ENCODE measurements at regions not wholly inside any gene's neighbourhood (a gene's known extent, or its start where the extent isn't known, plus 50 kb on each side); places are given as distances from the start of the nearest gene placed in this dataset.

DNA sequence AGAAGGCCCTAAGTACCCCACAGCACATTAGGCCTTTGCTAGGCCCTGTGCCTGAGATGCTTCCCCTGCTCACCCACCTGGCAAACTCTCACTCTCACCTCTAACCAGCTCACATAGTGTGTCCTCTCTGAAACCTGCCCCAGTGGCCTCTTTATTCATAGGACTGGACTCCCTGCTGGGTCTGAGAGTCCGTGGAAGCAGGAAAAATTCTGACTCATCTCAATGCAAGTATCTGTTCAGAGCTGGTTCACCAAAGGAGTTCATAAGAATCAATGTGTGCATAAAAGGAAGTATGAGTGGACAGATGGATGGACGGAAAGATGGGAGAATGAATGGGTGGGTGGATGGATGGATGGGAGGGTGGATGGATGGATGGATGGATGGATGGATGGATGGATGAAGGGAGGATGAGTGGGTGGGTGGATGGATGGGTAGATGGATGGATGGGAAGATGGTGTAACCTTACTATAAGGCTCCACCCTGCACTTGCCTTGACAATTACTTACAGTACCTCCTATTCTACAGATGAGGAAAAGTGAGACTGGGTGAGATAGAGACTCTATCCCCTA lies 111.2 kb upstream of the ZMIZ1 start:
- TF ChIP-seq POLR2A (IDR thresholded peaks at IDR 0.05) (no peak), CTCF (IDR thresholded peaks at IDR 0.05) (no peak), EP300 (IDR thresholded peaks at IDR 0.05) (no peak)
